IPS DF 19.7 (cell line): ENCODE measurements at regions not wholly inside any gene's neighbourhood (a gene's known extent, or its start where the extent isn't known, plus 50 kb on each side); places are given as distances from the start of the nearest gene placed in this dataset.

Source experiments
- DNase-seq: peaks from one replicate; pipeline ENCODE4 v3.0.0-alpha.2; 2013; ENCODE audit warnings: low read depth, low spot score

DNA sequence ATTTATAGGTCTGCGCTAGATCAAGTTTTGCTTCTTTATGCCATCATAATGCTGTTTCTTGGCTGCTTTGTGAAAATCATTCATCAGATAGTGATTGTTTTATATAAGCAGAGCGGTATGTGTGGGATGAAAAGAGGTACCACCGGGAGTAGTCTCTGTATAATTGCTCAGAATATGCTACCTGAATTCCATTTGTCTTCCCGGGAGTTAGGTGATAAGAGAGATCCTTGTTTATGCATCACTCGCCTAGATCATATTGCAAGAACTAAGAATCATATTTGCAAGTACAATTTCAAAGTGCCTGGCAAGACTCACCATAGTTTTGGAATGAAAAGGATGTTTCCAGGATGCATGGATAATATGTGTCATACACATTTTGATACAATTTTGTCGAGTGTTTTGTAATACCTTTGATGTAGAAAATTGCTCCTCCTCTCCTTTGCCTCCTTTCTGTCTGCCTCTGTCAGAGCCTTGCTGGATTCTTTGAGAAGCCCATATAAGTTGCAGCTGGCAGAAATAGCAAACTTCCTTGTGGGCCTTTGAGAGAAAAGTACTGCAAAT, 1306.0 kb upstream of the SLC10A2 start:
- DNase-seq: no peak

DNA sequence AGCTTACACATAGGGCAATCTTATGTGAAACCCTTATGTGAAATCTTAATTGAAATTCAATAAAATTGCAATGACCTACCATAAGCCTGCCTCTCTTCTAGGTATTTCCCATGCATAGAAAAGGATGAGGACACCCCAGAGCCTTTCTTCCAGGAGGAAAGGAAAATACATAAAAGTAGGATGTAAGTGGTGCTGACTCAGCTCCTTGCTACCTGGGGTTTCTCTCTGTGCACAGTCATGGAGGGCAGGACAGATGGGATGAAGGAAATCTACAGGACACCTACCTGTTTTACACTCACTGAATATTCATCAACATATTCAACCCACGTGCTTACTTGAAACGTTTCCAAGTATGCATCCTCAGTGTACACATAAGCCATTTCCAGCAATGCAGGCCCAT, 1299.2 kb upstream of the SLC10A2 start:
- DNase-seq: no peak

- no peak for DNase-seq
Observed at GRCh38 chr13:104357672-104358354, 1291.6 kb upstream of the SLC10A2 start.

DNA sequence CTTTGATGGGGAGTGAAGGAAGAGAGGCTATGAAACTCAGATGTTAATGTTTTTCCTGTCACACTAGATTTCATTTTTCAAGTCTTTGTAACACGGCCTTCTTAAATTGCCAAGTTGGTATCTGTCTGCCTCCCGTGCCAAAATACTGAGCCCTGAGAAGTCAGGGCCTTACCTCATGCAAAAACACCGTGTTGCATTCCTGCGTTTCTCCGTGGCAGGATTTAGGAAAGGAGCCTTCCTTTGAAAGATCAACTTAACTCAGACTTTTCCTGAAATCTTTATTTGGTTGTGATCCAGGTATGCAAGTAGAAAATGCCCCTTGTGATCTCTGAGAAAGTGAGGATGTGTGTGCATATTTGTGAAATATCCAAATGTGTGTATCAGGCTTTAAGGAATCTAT, 1291.0 kb upstream of the SLC10A2 start:
- no peak for DNase-seq

DNA sequence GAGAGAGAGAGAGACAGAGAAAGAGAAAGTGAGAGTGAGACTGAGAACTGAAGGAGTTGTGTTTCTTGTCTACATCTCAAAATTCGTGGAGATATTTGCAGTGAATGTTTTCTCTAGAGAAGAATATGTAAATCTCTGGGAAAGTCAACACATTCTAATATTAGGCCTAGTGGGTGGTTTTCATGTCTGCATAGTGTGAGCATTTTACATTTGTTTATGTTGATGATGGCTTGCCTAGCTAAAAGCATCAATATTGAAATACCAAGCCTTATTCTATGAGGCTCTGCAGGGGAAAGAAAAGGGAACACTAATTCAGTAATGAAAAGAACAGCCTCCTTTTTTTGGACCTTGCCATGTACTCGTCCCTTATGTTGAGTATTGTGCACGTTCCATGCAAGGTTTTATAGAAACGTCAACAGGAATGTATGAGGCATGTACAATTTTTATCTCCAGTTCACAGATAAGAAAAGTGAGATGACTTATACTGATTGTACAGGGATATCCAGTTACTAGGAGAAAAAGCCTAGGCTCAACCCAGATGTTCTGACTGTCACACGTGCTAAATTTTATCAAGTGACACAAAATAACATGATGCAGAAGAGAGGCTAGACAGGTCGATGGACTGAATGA, 1288.9 kb upstream of the SLC10A2 start:
- DNase-seq: no peak

DNA sequence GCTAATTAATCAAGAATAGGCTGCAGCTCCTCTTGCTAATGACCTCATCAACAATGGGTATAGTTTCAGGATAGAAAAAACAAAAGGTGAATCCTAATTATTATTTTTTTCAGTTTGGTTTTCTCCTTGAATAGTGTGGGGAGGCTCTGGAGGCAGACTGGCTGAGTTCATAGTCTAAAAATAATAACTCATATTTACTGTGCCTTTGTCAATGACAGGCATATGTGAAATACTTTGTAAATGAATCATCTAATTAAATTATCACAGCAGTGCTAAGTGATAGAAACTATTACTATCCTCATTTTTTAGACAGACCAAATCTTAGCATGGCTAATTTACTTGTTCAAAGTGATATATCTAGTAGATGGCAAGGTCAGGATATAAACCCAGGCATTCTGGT, 1261.0 kb upstream of the SLC10A2 start:
- DNase-seq: no peak

DNA sequence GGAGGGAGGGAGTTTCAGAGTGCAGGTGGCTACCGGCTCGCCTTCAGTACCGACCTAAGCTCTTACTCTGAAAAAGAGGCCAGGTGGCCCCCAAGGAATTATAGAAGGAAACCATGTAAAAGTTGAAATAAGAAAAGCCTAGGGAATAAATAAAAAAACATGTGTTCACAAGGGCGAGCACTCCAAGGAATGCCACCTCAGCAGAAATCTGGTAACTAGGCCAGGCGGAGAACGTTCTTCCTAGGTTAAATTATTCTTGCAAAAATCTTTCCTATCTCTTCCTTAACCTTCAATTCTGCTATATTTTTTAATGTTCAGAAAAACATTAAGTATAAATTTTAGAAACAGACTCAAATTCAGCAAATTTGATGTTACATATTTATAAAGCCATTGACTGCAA, 1260.3 kb upstream of the SLC10A2 start:
- no peak for DNase-seq

DNA sequence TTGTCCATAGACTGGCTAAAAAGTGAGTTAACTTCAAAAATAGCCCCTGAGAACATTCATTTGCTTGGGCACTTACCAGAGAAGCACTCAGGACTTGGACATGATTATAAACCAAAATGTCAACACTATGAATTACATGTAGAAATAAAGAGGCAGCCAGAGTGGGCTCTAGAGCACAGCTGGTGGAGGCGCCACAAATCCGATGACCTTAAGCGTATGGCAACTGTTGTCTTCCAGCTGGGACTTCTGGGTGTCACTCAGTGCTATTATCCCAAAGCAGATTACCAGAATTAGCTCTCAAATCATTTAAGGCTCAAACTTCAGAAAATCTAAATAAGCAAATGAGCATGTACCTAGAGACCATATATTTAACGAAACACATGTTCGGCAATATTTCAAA, 1255.5 kb upstream of the SLC10A2 start:
- DNase-seq: no peak

- no peak for DNase-seq
Observed at GRCh38 chr13:104320446-104320845, 1254.2 kb upstream of the SLC10A2 start.

DNA sequence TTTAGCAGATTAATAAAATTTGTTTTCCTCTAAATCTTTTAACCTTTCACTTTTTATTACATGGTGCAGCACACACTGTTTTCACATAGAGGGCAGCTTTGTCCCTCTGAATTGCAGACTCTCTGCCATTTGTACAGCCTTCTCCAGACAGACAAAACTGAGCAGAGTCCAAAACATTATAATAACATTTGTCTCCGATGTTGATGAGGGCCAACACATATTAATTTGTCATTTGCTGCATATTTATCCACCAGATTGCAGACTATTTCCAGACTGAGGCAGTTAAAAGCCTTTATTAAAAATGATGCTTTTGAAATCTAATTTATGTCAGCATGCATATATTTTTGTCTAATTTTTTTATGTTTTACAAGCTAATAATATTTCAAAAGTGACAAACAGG, 1251.9 kb upstream of the SLC10A2 start:
- no peak for DNase-seq

- DNase-seq: no peak
Observed at GRCh38 chr13:104315606-104316005, 1249.4 kb upstream of the SLC10A2 start.

- no peak for DNase-seq
Observed at GRCh38 chr13:104314926-104315535, 1248.8 kb upstream of the SLC10A2 start.

DNA sequence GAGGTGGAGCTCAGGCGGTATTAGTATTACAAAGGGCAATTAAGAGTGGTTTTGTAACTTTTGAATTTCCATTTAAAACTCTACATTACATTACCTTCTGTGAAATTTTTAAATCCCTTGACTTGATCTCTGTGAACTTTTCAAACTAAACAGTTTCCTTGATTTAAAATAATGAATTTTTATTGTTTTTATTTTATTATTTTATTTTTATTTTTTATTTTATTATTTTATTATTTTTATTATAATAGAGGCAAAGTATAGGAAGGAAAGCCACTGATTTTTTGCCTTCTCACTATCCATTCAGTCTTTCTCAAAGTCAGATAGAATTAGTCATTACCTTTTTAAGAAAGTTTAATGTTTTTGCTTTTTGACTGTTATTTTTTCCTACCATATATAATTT, 1248.1 kb upstream of the SLC10A2 start:
- DNase-seq: no peak

DNA sequence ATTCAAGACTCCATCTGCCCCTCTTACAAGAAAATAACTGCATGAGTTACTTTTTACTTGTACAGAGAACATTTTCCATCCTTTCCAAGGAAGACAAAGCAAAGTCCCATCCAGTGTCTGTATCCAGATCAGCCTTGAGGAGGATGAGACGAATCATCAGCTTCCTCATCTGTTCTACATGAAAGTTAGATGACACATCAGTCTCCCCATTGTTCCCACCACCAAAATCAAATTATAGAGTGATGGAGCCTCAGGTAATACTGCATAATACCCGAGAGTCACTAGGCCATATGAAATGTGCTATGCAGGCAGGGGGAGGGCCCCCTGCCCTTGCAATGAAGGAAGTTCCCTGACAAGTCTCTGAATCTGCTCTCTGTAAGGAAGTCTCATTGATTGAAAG, 1244.6 kb upstream of the SLC10A2 start:
- DNase-seq: no peak

GRCh38 chr13:104309431-104309830, 1243.2 kb upstream of the SLC10A2 start:
- no peak for DNase-seq

GRCh38 chr13:104301171-104301975, 1235.2 kb upstream of the SLC10A2 start:
- no peak for DNase-seq

DNA sequence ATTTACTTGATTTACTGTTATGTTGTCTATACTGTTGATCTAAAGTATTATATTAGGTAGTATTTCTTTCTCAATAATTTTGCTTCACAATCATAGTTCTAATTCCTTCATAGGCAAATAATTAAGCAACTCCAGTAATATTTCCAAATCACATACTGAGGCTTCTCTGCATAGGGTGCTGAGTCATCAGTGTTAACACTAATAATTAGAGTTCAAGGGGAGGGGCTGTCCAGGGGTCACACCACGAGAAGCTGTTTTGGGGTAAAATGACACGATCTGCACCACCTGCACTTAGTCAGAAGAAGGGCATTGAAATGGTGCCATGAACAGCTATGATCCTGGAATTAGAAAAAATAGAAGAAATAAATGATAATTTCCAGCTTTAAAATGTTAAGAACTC, 1230.9 kb upstream of the SLC10A2 start:
- no peak for DNase-seq

DNA sequence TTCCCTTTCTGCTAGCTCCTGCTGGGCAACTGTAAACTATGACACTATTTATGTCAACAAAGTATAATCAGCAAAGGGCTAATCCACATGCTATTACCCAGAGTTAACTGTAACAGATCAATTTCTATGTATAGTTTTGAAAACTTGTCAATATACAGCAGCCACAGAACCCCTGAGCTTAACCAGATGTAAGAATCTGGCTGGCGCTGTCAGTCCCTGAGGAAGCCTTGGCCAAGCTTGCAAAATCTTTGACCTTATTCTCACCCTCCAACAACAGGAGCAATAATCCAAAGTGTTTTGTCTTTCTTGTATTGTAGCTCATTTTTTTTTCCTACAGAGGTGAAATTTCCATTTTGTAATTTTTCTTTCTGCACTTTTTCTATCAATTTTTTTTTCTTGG, 1230.1 kb upstream of the SLC10A2 start:
- DNase-seq: no peak

- DNase-seq: no peak
Observed at GRCh38 chr13:104295537-104295936, 1229.3 kb upstream of the SLC10A2 start.

DNA sequence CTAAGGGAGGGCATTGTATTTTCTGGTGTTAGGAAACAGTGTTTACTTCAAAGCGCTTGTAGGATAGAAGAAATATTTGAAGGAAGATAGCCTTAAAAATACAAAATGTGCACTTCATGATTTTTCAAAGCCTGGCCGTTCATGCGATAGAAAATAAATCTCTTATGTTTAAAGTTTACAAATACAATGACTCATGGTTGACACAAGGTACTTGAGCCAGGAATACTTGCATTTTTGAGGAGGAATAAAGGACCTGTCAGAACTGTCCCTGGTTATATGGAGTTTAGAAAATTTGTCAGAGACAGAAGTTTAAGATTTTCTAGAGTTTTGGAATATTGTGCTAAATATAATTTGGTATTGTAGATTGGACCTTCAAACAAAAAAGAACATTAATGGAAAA, 1223.2 kb upstream of the SLC10A2 start:
- no peak for DNase-seq

GRCh38 chr13:104288496-104288895, 1222.3 kb upstream of the SLC10A2 start:
- no peak for DNase-seq
